GM13977 (cell line): ENCODE measurements at regions not wholly inside any gene's neighbourhood (a gene's known extent, or its start where the extent isn't known, plus 50 kb on each side); places are given as distances from the start of the nearest gene placed in this dataset.

Experiments used
- DNase-seq: peaks from one replicate; pipeline ENCODE4 v3.0.0; 2012; ENCODE audit warnings: low spot score
- CTCF ChIP-seq: IDR thresholded peaks from 2 replicates; pipeline ENCODE4 v1.5.1; 2012; ENCODE audit warnings: mild to moderate bottlenecking, control low read depth; ENCODE audit not compliant: insufficient read depth; ENCODE audit errors: extremely low read depth, missing control alignments
- in situ Hi-C: fragments of 300-500 bp; cut with MboI; formaldehyde crosslinking; loops from one replicate; pipeline ENCODE4 v1.12.0; 2022; ENCODE audit warnings: low sequenced_read_pairs, low pct_unique_long_range_greater_than_20kb, mixed read lengths, inconsistent platforms; ENCODE audit not compliant: unreplicated experiment

GRCh38 chr6:145017516-145017915 lies 717.8 kb downstream of the EPM2A start:
- no peak for TF ChIP-seq CTCF
- in situ Hi-C loops: no loop called here
- DNase-seq: no peak

- no peak for DNase-seq
- no peak for TF ChIP-seq CTCF
- in situ Hi-C loops: no loop called here
Observed at GRCh38 chr6:145018027-145018426, 717.3 kb downstream of the EPM2A start.

- DNase-seq: no peak
- in situ Hi-C loops: no loop called here
- no peak for TF ChIP-seq CTCF
Observed at GRCh38 chr6:145020114-145020513, 715.2 kb downstream of the EPM2A start.

GRCh38 chr6:145020543-145020942 lies 714.8 kb downstream of the EPM2A start:
- in situ Hi-C loops: no loop called here
- no peak for DNase-seq
- TF ChIP-seq CTCF: no peak

- DNase-seq: no peak
- in situ Hi-C loops: no loop called here
- no peak for TF ChIP-seq CTCF
Observed at GRCh38 chr6:145022199-145022796, 713.0 kb downstream of the EPM2A start.

- no peak for DNase-seq
- in situ Hi-C loops: no loop called here
- TF ChIP-seq CTCF: no peak
Observed at GRCh38 chr6:145023116-145023726, 712.1 kb downstream of the EPM2A start.
